H1 (cell line): ENCODE measurements at regions not wholly inside any gene's neighbourhood (a gene's known extent, or its start where the extent isn't known, plus 50 kb on each side); places are given as distances from the start of the nearest gene placed in this dataset.

Source experiments
- CTCF ChIA-PET: fragments of 300-600 bp; sonication (Branson Sonifier 250); formaldehyde crosslinking; loops from one replicate; lab custom pipeline; 2021; ENCODE audit not compliant: partially characterized antibody; lab: Charles Lee
- POLR2A ChIA-PET: fragments of 300-600 bp; sonication (Branson Sonifier 250); formaldehyde crosslinking; loops from one replicate; lab custom pipeline; 2021; ENCODE audit warnings: inconsistent platforms; ENCODE audit not compliant: partially characterized antibody; lab: Charles Lee
- DNase-seq, 2 experiments: peaks; one replicate each; pipeline versions ENCODE4 v3.0.0 to v3.0.0-alpha.2; 2010 to 2022; ENCODE audit warnings: low spot score in 2 of 2, low read depth in 1 of 2, mixed read lengths in 1 of 2
- FAIRE-seq: peaks from 2 replicates; lab custom pipeline; 2011; peaks lifted over from hg19 to GRCh38; lab: Jason Lieb, UNC
- H2AFZ ChIP-seq: 2 replicates; pipeline ENCODE4 v1.8.1; 2012; ENCODE audit warnings: low read length, inconsistent platforms
- H2AK5ac ChIP-seq: 2 replicates; pipeline ENCODE4 v1.6.1; 2013; ENCODE audit warnings: low read depth, low read length
- H2BK120ac ChIP-seq: replicated peaks from 2 replicates; pipeline ENCODE3; 2013; ENCODE audit warnings: low read depth, low read length, inconsistent platforms
- H2BK12ac ChIP-seq: 2 replicates; pipeline ENCODE4 v1.6.1; 2013; ENCODE audit warnings: low read depth, low read length
- H2BK15ac ChIP-seq: 2 replicates; pipeline ENCODE4 v1.6.1; 2013; ENCODE audit warnings: low read length
- H2BK20ac ChIP-seq: 2 replicates; pipeline ENCODE4 v1.6.1; 2013; ENCODE audit warnings: low read length
- H2BK5ac ChIP-seq: 2 replicates; pipeline ENCODE4 v1.6.1; 2013; ENCODE audit warnings: low read depth, low read length
- H3K14ac ChIP-seq: 2 replicates; pipeline ENCODE4 v1.6.1; 2013; ENCODE audit warnings: inconsistent platforms; ENCODE audit not compliant: insufficient read length
- H3K18ac ChIP-seq: 2 replicates; pipeline ENCODE4 v1.6.1; 2013; ENCODE audit warnings: low read length; ENCODE audit errors: extremely low read depth
- H3K23ac ChIP-seq: 2 replicates; pipeline ENCODE4 v1.6.1; 2013; ENCODE audit warnings: inconsistent platforms; ENCODE audit not compliant: insufficient read length
- H3K23me2 ChIP-seq: 2 replicates; pipeline ENCODE4 v1.6.1; 2013; ENCODE audit warnings: low read depth, low read length
- H3K27ac ChIP-seq: 2 replicates; pipeline ENCODE4 v1.6.1; 2011; ENCODE audit warnings: low read depth, low read length, inconsistent platforms
- H3K27me3 ChIP-seq, 4 experiments: replicated peaks in 1 of 4; 1 replicate in 1 of 4; 2 replicates in 3 of 4; pipeline versions ENCODE4 v1.6.1 to v1.8.1; 2011 to 2013; ENCODE audit warnings: low read length in 3 of 4, mild to moderate bottlenecking in 3 of 4, inconsistent platforms in 2 of 4, mixed read lengths in 2 of 4, moderate library complexity in 1 of 4; ENCODE audit not compliant: control insufficient read depth in 3 of 4, insufficient read depth in 3 of 4; ENCODE audit errors: extremely low read depth in 1 of 4
- H3K36me3 ChIP-seq, 4 experiments: 2 replicates each; pipeline versions ENCODE4 v1.6.1 to v1.8.1; 2011 to 2013; ENCODE audit warnings: mild to moderate bottlenecking in 4 of 4, low read length in 3 of 4, moderate library complexity in 2 of 4, control low read depth in 1 of 4, inconsistent platforms in 1 of 4; ENCODE audit not compliant: insufficient read depth in 4 of 4, control insufficient read depth in 2 of 4
- H3K4ac ChIP-seq: replicated peaks from 2 replicates; pipeline ENCODE3; 2013; ENCODE audit warnings: low read length, low read depth, mixed read lengths, inconsistent platforms; ENCODE audit not compliant: insufficient read length
- H3K4me1 ChIP-seq, 4 experiments: replicated peaks in 1 of 4; 1 replicate in 1 of 4; 2 replicates in 3 of 4; pipeline versions ENCODE4 v1.6.1 to v1.8.1; 2011 to 2013; ENCODE audit warnings: low read length in 3 of 4, inconsistent platforms in 2 of 4, mixed read lengths in 1 of 4; ENCODE audit not compliant: insufficient read depth in 4 of 4, control insufficient read depth in 3 of 4
- H3K4me2 ChIP-seq, 2 experiments: 2 replicates each; pipeline versions ENCODE4 v1.6.1 to v1.8.1; 2011 to 2013; ENCODE audit warnings: low read depth in 2 of 2, low read length in 2 of 2, control low read depth in 1 of 2, inconsistent platforms in 1 of 2, mild to moderate bottlenecking in 1 of 2; ENCODE audit not compliant: insufficient read depth in 1 of 2
- H3K4me3 ChIP-seq, 4 experiments: fragments of 200-600, 300-600 bp in 1 of 4; sonication (generic), shearing (Covaris generic), sonication (Bioruptor Twin) in 1 of 4; 2 replicates each; pipeline versions ENCODE4 v1.5.1 to v1.8.1; 2011 to 2016; ENCODE audit warnings: low read length in 4 of 4, low read depth in 3 of 4, control low read depth in 2 of 4, inconsistent platforms in 2 of 4, mild to moderate bottlenecking in 2 of 4, mixed read lengths in 1 of 4, moderate library complexity in 1 of 4; ENCODE audit not compliant: insufficient read depth in 2 of 4; ENCODE audit errors: extremely low read depth in 1 of 4
- H3K56ac ChIP-seq: replicated peaks from 2 replicates; pipeline ENCODE3; 2013; ENCODE audit warnings: low read depth, mild to moderate bottlenecking, mixed read lengths, low read length, inconsistent platforms; ENCODE audit not compliant: insufficient read length
- H3K79me1 ChIP-seq: 2 replicates; pipeline ENCODE4 v1.6.1; 2013; ENCODE audit warnings: low read depth, low read length, control low read depth
- H3K79me2 ChIP-seq, 2 experiments: 2 replicates each; pipeline versions ENCODE4 v1.6.1 to v1.8.1; 2012 to 2013; ENCODE audit warnings: low read length in 2 of 2, mild to moderate bottlenecking in 2 of 2, inconsistent platforms in 1 of 2; ENCODE audit not compliant: insufficient read depth in 2 of 2, control insufficient read depth in 1 of 2
- H3K9ac ChIP-seq, 4 experiments: replicated peaks in 1 of 4; 1 replicate in 1 of 4; 2 replicates in 3 of 4; pipeline versions ENCODE4 v1.6.1 to v1.8.1; 2011 to 2013; ENCODE audit warnings: low read depth in 3 of 4, low read length in 3 of 4, control low read depth in 2 of 4, mild to moderate bottlenecking in 2 of 4, moderate library complexity in 2 of 4, inconsistent platforms in 1 of 4; ENCODE audit errors: extremely low read depth in 1 of 4
- H3K9me3 ChIP-seq, 2 experiments: 2 replicates each; pipeline versions ENCODE4 v1.6.1 to v1.8.1; 2012 to 2013; ENCODE audit warnings: mild to moderate bottlenecking in 2 of 2, moderate library complexity in 2 of 2, control low read depth in 1 of 2, inconsistent platforms in 1 of 2, low read depth in 1 of 2, low read length in 1 of 2, mixed read lengths in 1 of 2; ENCODE audit not compliant: insufficient read depth in 2 of 2
- H4K20me1 ChIP-seq, 2 experiments: replicated peaks in 1 of 2; 2 replicates each; pipeline versions ENCODE3 to v1.8.1; 2011 to 2013; ENCODE audit warnings: inconsistent platforms in 2 of 2, low read length in 2 of 2, mild to moderate bottlenecking in 1 of 2; ENCODE audit not compliant: insufficient read depth in 2 of 2, control insufficient read depth in 1 of 2
- H4K5ac ChIP-seq: 2 replicates; pipeline ENCODE4 v1.6.1; 2013; ENCODE audit warnings: low read length, low read depth, mixed read lengths, inconsistent platforms; ENCODE audit not compliant: insufficient read length
- H4K8ac ChIP-seq: 2 replicates; pipeline ENCODE4 v1.8.0; 2013; ENCODE audit warnings: mild to moderate bottlenecking, moderate library complexity, low read length, inconsistent platforms; ENCODE audit not compliant: insufficient read depth; ENCODE audit errors: extremely low read depth
- H4K91ac ChIP-seq: replicated peaks from 2 replicates; pipeline ENCODE3; 2013; ENCODE audit warnings: low read length, mixed read lengths, inconsistent platforms; ENCODE audit not compliant: insufficient read length
- ASH2L ChIP-seq: fragments of 200-600, 300-600 bp; sonication (generic); IDR thresholded peaks from one replicate; pipeline ENCODE4 v1.7.1; 2017; ENCODE audit warnings: low read length
- HDAC2 ChIP-seq, 2 experiments: fragments of 300-600 bp in 1 of 2; sonication (generic) in 1 of 2; IDR thresholded peaks; 2 replicates each; pipeline ENCODE4 v1.6.1; 2011 to 2012; ENCODE audit warnings: low read depth in 2 of 2, low read length in 2 of 2, mild to moderate bottlenecking in 2 of 2, moderate library complexity in 2 of 2, borderline replicate concordance in 1 of 2, inconsistent platforms in 1 of 2
- KDM5A ChIP-seq: fragments of 200-600 bp; IDR thresholded peaks from 2 replicates; pipeline ENCODE4 v1.7.1; 2012; ENCODE audit warnings: mild to moderate bottlenecking, low read length, inconsistent platforms, mixed read lengths
- RNF2 ChIP-seq: fragments of 200-900, 300-1000 bp; sonication (generic); IDR thresholded peaks from 2 replicates; pipeline ENCODE4 v1.7.1; 2016; ENCODE audit warnings: borderline replicate concordance, low read depth, mild to moderate bottlenecking, antibody characterized with exemption, low read length; ENCODE audit not compliant: poor library complexity, severe bottlenecking; ENCODE audit errors: missing control alignments
- SIRT6 ChIP-seq: IDR thresholded peaks from one replicate; pipeline ENCODE4 v1.7.1; 2012; ENCODE audit warnings: low read length, inconsistent platforms
- TCF12 ChIP-seq: IDR thresholded peaks from 2 replicates; pipeline ENCODE4 v1.6.1; 2011; ENCODE audit warnings: low read depth, mild to moderate bottlenecking, low read length
- WGBS, 2 experiments: shearing (Covaris generic) in 1 of 2; methylation state at CpG; one replicate each; pipeline versions ENCODE4 v1.1.6 to v1.1.7; 2013 to 2015; ENCODE audit warnings: low lambda C conversion rate in 2 of 2, mixed read lengths in 2 of 2, inconsistent platforms in 1 of 2, low coverage in 1 of 2, missing lambda C conversion rate in 1 of 2; ENCODE audit not compliant: insufficient replicate concordance in 2 of 2, insufficient coverage in 1 of 2, insufficient read length in 1 of 2; ENCODE audit errors: extremely low coverage in 1 of 2, missing lambda C conversion rate in 1 of 2; 5-methylcytosine and 5-hydroxymethylcytosine counted together

GRCh38 chr4:179467878-179468277, 2025.6 kb upstream of the AGA start:
- no peak overlapping the region for H2BK15ac ChIP-seq
- no peak overlapping the region for H3K56ac ChIP-seq
- POLR2A ChIA-PET = no interaction called here
- no peak overlapping the region for H4K5ac ChIP-seq
- no peaks in the 10 kb centered on the region for H3K36me3 ChIP-seq
- no peak for TF ChIP-seq ASH2L
- no peak for TF ChIP-seq HDAC2 (IDR thresholded peaks at IDR 0.05; ENCODE audit: borderline replicate concordance in 1 of 2, low read depth in 2 of 2, low read length in 2 of 2)
- no peak for TF ChIP-seq RNF2
- no peak for TF ChIP-seq KDM5A
- TF ChIP-seq TCF12 = no peak
- TF ChIP-seq SIRT6 = no peak
- no peak overlapping the region for H3K14ac ChIP-seq
- no peak overlapping the region for H3K9ac ChIP-seq
- no peak overlapping the region for H4K8ac ChIP-seq
- H2AK5ac ChIP-seq = no peak overlapping the region
- CTCF ChIA-PET = interaction anchor here (0.7 kb wide), 1 partner anchor 23 kb away, joined by 3 read pairs; no protein-coding TSS in a partner anchor
- H3K79me1 ChIP-seq = no peaks in the 10 kb centered on the region
- H3K18ac ChIP-seq = no peak overlapping the region
- H4K91ac ChIP-seq = peak overlapping the region; percentile 29
- H2AFZ ChIP-seq = no peak overlapping the region
- no peak overlapping the region for H3K23ac ChIP-seq
- no peak overlapping the region for H2BK120ac ChIP-seq
- peak overlapping the region; percentile 36; the same call in 1 of the 2 replicates for H2BK5ac ChIP-seq
- WGBS, 2 experiments = 91% methylated on average over 1 of the region's 1 CpG; no CpG with 5 or more reads in 1 of the 2 experiments
- no peak overlapping the region for H3K4ac ChIP-seq
- FAIRE-seq (no peak), DNase-seq (no peak)
- no peak overlapping the region for H3K4me2 ChIP-seq
- no peak overlapping the region for H3K4me3 ChIP-seq
- H3K4me1 ChIP-seq = peaks cover 0 to 14% (median 1%) of the 10 kb centered on the region in 4 experiments; a peak in 3 of 7 replicates
- H3K79me2 ChIP-seq = no peaks in the 10 kb centered on the region
- H3K27ac ChIP-seq = no peak overlapping the region
- H3K9me3 ChIP-seq = no peaks in the 10 kb centered on the region
- no peaks in the 10 kb centered on the region for H3K27me3 ChIP-seq
- peak overlapping the region; percentile 91; the same call in 1 of the 2 replicates for H2BK12ac ChIP-seq
- no peaks in the 10 kb centered on the region for H3K23me2 ChIP-seq
- H4K20me1 ChIP-seq = no peaks in the 10 kb centered on the region
- H2BK20ac ChIP-seq = no peak overlapping the region
